Activated CD8-positive, alpha-beta memory T cell treated with anti-CD3 and anti-CD28 coated beads for 48 hours (primary cell): ENCODE measurements at regions not wholly inside any gene's neighbourhood (a gene's known extent, or its start where the extent isn't known, plus 50 kb on each side); places are given as distances from the start of the nearest gene placed in this dataset.

ENCODE experiments used
- DNase-seq, 3 experiments: peaks; one replicate each; pipeline ENCODE4 v3.0.0-alpha.2; 2020; ENCODE audit warnings: low read depth in 2 of 3, low spot score in 2 of 3

DNA sequence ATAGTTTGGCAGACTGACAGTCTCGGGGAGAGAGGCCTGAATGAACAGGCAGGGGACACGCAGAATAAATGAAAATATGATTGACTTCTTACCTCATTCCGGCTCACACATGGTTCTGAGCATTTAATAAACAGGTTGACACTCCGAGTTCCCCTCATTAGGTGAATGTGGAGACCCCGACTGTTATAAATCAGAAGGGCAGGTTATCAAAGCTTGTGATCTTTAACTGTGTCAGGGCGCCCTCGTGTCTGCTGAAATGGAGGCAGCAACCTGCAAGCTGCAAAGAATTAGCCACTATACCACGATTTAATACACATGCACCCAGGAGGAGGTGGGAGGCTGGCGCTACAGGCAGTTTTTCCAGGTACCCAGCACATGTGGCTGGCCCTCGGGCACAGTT, 627.5 kb downstream of the MED13L start:
- no peak for DNase-seq

DNA sequence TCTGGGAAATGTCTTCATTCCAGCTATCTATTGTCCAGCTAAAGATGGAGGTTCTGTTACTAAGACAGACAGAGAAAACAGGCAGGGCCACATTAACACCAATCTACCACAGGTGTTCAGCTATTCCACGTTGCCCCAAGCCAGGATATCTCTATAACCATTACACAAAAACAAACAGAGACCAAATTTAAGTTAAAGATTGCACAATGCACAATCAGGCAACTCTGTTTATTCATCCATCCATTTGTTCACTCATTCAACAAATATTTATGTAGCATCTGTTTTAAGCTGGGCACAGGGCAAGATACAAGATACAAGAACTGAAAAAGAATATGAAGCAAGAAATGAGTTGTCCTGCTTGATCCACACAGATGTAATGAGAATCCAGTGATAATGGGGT, 629.0 kb downstream of the MED13L start:
- DNase-seq = no peak

DNA sequence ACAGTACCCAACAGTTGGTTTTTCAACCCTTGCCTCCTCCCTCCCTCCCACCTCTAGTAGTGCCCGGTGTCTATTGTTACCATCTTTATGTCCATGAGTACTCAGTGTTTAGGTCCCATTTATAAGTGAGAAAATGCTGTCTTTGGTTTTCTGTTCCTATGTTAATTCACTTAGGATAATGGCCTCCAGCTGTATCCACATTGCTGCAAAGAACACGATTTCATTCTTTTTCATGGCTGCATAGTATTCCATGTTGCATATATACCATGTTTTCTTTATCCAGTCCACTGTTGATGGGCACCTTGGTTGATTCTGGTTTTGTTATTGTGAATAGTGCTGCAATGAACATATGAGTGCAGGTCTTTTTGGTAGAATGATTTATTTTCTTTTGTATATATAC, 631.3 kb downstream of the MED13L start:
- no peak for DNase-seq

DNA sequence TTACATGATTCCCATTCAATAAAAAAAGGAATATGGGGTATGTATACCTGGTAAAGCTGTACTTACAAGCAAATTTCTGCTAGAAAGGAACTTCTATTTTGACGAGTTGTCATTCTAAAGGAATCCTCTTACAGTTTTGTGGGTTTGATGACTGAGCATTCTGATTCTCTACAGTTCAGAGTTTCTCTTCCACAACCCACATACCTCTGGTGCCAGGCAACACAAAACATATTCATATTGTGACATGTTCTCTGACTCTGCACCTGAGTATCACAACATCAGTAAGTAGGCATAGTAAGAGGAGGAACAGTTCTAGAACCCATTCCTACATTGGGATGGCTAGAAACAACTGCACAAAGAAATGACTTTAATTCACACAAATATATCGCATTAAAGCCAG, 636.6 kb downstream of the MED13L start:
- DNase-seq = no peak

DNA sequence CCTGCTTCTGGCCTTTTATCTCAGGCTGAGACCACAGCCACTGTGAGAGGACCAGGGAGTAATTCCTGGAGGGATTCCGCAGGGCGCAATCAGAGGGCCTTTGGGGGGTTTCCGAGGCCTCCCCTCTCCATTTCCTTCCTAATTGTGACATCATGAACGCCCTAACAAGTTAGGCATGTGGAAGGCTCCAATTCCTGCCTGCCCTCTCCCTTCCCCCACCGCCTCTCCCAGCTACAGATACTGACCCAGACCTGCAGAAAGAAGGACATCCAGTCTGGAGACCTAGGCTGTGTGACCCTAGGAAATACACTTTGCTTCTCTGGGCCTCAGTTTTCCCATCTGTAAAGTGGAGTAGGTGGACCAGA, 637.9 kb downstream of the MED13L start:
- no peak for DNase-seq

DNA sequence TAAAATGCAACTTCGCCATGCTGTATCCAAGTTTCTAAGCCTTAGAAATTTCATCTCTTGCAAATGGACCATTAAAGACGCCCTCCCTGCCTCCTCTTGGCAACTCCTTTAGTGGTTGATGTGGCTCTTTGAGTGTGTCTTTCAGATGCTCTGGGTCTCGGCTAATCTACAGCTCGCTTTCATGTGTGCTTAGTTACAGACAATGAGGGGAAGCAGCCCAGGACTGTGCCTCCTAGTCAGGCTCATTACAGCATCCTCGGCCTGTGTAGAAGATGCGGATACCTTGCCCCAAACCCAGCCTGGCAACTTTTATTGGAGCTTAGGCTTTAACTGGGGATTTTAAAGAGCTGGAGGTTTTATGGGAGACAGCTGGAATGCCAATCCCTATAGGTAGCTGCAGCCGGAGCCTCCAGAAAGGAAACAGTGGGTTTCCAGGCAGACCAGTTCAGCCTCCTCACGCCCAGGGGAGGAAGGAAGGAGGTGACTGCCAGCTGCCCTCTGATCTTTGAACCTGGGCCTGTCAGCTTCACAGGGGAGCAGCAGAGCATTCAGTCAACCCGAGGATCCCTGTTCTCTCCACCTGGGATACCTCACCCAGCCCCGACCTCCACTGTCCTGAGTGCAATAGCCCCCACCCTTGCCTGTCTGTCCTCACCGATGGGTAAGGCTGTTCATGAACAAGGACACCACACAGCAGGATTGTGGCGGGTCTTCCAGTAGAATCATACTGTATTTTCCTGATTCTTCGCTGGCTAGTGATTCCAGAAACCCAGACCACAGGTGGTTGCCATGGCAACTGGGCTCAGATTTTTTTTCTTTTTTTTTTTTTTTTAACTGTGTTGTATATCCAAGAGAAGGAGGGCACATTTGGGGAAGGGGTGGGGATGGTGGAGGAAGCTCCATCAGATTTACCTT, 638.5 kb downstream of the MED13L start:
- DNase-seq = no peak

DNA sequence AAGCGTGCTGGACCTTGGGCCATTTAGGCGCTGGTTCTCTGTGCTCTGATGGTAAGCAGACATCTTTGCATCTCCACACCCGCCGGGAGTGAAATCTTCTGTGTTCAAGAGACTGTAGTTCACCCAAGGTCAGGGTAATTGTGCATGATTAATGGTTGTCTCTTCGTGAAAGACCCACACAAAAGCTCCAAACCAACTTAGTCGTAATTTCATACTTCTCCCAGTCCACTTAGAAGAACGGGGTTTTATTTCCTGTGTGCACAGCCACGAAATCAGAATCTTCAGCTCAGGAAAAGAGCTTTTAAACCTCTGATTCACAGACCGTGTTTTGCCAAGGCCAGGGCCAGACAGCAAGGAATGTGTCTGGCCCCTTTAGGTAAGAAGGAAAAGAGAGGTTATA, 640.9 kb downstream of the MED13L start:
- no peak for DNase-seq

DNA sequence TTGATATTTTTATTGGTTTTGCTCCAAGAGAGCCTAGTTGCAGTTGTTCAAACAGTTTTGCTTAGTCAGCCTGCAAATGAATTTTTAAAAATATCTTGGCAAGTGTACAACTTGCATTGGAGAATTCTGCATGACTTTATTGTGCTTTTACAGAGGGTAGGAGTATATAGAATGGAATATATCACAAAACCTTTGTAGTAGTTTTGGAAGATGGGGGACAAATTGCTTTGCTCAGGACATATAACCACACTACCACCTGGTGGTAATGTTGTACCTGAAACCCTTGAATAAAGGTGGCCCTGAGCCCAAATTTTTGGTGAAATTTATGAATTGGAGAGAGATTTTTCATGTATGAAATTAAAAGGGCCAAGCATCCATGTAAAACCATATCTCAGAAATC, 645.2 kb downstream of the MED13L start:
- no peak for DNase-seq

DNA sequence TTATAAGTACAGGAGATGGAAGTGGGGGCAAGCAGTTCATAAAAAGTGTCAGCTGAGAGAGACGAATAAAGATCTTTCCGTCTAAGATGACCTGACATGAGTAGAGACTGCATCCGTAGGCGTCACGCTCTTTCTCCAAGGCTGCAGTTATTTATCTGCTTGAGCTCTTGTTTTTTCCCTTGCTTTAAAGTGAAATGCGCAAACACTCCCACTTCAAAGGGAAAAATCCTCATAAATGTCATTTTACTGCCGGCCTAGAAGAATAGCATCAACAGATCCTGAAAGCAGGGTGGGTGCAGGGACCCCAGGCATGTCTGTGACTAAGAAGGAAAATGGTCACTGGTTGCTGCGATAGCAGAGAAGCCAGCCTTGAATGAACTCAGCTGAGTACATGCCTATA, 647.4 kb downstream of the MED13L start:
- no peak for DNase-seq

DNA sequence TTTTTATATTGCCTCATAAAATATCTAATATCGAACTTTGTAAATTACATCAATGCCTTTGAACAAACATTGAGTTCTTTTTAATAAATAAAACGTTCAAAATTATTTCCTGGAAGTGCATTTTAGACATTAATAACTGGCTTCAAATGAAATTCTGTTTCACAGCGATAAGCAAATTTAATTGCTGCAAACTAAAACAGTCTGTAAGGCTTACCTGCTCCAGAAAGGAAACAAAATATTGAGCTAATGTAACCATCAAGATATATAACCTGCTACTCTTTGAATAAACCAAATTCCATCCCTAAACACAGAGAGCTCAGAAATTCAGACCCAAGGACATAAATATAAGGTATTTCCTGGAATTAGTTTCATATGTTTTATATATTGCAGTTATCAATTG, 651.3 kb downstream of the MED13L start:
- DNase-seq = no peak

DNA sequence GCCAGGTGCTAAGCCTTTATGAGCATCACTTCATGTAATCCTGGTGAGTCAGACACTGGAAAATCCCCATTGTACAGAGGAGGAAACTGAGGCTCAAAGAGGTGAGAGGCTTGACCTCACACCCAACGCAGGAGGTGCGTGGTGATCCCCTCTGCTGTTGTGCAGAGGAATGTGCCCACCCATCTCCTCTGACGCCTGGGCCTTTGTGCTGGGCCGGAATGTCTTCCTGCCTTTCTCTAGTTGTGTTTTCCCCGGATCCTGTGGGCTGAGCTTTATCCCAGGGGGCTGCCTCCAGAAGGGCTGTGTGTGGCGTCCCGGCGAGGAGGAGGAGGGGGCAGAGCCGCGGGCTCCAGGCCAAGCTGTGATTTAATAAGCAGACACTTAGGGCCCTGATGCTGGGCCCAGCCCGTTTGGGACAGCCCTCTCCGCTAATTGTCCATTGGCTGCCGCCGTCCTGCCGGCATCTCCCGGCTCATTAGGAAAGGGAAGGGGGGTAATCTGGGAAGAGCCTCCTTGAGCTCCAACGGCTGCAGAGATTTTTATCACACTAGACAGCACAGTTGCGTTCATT, 653.6 kb downstream of the MED13L start:
- DNase-seq = no peak

DNA sequence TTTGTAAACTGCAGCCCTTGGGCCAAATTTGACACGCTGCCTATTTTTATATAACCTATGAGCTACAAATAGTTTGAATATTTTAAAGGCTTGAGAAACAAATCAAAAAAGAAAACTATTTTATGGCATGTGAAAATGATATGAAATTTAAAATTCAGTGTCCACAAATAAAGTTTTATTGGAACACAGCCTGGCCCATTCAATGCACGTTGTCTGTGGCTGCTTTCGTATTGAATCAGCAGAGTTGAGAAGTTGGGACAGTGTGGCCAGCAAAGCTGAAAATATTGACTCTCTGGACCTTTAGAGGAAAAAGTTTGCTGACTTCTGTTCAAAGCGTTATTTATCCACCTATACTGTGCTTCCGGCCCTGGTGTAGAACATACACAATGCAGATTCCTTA, 654.2 kb downstream of the MED13L start:
- no peak for DNase-seq

DNA sequence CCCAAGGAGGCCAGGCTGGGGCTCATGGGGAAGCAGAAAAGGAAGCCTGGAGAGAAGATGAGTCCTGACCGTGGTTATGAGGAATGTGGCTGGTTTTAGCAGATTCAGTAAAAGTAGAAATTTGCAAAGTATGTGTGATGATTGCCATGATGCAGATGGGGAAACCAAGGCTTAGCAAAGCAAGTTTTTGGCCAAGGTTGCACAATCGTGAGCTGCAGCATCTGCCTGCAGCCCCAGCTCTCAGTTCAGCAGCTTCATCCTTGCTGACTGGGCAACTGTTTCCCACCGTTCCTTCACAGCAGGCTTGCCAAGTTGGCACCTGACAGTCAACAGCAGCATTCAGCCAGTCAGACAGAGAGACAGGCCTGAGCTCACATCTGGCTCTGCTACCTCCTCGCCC, 656.7 kb downstream of the MED13L start:
- no peak for DNase-seq

DNA sequence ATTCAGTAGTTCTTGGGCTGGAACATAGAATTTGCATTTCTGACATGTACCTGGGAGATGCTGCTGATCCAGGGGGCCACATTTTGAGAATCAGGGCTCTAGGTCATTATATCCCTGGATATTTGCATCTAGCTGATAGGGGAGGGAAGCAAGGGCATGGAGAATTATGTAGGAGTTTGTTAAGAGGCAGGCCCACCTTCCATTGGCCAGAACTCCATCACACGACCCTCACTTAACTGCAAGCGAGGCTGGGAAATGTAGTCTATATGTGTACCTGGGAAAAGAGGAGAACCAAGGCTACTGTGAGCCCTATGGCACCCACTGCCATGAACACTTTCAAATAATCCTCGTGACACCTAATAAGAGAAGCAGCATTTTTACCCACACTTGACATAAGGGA, 657.6 kb downstream of the MED13L start:
- DNase-seq = no peak

DNA sequence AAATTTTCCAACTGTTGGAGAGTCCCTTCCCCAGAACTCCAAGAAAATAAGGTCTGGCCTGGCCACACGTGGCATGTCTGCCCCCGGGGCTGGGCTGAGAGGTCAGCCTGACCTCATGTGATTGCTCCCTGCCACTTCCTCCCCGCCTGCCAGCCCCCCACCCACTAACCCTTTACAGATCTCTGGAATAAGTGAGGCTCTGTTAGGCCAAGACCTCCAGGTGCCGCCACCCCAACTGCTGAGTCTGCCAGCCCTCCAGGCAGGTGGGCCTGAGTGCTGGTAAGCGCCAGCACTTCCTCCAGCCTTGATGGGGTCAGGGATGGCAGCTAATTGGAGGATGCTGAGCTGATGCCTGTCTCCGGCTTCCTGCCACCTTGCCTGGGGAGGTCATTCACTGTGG, 658.4 kb downstream of the MED13L start:
- DNase-seq = no peak

DNA sequence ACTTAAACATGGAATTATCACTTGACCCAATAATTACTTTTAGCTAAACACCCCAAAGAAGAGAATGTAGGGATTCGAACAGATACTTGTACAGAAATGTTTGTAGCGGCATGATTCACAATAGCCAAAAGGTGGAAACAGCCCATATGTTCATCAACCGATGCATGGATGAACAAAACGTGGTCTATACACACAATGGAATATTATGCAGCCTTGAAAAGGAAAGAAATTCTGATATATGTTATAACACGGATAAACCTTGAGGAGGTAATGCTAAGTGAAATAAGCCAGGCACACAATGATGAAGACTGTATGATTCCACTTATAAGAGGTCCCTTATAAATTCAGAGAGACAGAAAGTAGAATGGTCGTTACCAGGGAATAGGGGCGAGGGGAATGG, 659.4 kb downstream of the MED13L start:
- no peak for DNase-seq

DNA sequence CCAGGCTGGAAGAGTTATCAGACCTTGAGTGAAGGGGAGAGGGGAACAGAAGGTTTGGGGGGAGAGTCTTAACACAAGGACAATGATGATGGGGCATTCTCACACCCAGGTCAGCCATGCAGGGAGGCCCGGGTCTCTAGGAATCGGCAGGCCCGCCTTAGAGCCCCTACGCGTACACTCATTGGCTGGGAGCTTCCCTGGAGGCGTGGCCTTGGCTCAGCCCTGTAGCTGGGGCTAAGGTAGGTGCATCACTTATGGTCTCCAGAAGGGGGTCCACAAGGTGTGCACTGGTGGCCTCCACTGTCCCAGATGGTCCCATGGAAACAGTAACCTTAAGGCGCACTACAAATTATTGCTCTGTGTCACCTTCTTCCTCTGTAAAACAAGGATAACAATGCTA, 660.1 kb downstream of the MED13L start:
- no peak for DNase-seq

DNA sequence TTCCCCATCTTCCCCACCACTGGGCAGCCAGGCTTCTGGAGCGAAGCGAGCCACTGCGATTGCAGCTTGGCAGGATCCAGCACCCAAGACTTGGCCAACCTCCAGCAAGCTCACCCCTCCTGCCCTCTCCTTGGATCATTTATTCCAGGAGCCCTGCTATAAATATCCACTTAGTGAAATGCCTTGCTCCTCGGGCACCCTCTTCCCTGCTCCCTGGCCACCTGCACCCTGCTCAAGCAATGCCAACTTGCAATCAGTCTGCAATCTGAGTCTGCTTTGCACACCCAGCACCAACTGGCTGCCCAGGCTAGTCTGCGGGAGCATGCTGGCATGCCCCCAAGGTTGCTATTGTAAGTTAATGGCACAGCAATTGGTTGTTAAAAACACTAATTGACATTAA, 666.0 kb downstream of the MED13L start:
- no peak for DNase-seq

DNA sequence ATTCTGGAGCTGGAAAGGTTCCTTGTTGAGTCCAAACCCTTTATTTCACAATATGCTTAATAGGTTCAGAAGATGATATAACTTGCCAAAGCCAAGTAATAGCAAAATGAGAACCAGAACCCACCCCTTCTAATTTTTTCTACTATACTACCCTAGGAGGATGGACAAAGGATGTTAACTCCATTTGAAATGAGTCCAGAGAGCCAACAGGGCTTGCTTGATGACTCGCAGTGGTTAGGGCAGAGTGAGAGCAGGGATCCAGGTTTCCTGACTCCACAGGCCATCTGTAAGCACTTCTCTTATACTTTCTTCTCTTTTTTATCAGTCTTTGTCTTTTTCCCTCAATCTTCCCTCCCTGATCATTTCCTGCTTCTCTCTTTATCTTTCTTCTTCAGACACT, 668.1 kb downstream of the MED13L start:
- DNase-seq = no peak

DNA sequence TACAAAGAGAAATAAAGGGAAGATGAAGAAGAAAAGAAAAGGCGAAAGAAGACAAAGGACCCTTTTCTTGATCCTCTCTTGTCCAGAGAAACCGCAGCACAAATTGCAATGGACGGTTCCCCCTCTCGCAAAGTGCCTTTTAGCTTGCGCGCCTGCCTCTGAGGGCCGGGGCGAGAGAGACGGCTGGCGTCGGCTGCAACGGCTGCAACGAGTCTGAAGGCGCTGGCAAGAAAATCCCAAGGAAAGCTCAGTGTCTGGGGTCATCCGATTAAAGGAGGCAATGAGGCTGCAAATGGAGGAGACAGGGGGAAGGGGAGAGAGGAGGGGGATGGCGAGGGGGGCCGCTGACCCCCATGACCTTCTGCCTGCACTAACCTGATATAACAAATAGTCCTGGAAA, 671.5 kb downstream of the MED13L start:
- no peak for DNase-seq

DNA sequence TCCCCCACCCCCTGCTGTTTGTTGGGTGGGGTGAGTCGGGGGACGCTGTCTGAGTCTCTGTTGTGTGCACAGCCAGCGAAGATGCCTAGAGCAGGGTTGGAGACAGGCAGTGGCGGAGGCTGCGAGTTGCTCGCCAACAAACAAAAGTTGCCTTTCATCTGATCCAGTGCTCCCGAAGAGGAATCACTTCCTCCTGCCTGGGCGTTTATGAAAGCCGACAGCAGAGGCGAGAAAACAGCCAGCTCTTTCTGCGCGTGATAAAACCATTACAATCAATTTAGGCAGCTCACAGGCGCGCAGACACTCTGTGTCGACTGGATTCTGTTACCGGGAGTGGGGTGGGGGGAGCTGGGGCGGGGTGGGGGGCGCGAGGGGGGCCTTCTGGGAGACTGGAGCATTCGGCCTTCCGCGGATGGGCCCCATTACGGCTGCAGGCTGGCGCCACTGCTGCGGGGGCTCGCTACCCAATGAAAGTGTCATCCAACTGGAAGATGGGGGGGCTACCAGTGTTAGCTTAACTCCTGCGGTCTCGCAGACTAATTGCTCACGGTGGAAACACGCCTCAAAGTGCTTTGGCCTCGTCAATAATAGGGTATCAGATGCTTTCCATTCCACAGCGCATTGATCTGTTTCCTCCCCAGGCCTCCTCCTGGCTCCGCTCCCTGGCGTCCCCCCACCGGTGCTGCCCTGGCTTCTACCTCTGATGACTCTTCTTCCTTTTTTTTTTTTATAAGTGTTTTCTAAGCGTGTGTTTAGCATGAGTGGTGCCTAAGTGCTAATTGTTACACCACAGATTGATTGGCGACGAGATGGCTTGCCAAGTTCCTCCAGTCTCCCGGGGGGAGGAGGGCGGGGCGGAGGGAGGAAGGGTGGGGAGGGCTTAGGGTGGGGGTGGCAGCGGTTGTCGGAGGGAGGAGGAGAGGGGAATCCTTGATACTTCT, 678.4 kb downstream of the MED13L start:
- no peak for DNase-seq

DNA sequence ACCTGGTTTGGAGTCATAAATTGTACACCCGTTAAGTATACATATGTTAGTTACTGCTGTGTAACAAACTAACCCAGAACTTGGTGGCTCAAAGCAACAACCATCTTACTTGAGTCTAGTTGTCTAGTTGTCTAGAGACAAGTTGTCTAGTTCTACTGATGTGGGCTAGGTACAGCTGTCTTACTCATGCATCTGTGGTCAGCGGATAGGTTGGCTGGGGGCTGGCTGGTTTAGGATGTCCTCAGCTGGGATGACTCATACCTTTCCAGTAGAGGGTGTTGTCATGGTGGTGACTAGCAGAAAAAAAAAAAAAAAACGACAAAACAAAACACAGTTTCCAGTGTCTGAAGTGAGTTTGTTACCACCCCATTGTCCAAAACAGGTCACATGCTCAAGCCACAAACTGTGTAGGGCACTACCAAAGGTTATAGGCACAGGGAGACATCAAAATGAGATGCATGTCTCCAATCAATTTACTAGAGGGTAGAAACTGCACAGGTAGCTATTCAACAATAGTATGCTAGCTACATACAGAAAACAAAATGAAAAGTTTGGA, 680.3 kb downstream of the MED13L start:
- no peak for DNase-seq
